Ovary (tissue), 1 donor: ENCODE measurements at regions not wholly inside any gene's neighbourhood (a gene's known extent, or its start where the extent isn't known, plus 50 kb on each side); places are given as distances from the start of the nearest gene placed in this dataset.

Experiments used
- EP300 ChIP-seq: sonication (generic); formaldehyde crosslinking; IDR thresholded peaks from one replicate; pipeline ENCODE4 v1.6.1; 2017; ENCODE audit warnings: antibody characterized with exemption
- POLR2A ChIP-seq: fragments of 450-650 bp; IDR thresholded peaks from one replicate; pipeline ENCODE4 v1.6.1; 2017; ENCODE audit warnings: antibody characterized with exemption, mild to moderate bottlenecking, moderate library complexity

DNA sequence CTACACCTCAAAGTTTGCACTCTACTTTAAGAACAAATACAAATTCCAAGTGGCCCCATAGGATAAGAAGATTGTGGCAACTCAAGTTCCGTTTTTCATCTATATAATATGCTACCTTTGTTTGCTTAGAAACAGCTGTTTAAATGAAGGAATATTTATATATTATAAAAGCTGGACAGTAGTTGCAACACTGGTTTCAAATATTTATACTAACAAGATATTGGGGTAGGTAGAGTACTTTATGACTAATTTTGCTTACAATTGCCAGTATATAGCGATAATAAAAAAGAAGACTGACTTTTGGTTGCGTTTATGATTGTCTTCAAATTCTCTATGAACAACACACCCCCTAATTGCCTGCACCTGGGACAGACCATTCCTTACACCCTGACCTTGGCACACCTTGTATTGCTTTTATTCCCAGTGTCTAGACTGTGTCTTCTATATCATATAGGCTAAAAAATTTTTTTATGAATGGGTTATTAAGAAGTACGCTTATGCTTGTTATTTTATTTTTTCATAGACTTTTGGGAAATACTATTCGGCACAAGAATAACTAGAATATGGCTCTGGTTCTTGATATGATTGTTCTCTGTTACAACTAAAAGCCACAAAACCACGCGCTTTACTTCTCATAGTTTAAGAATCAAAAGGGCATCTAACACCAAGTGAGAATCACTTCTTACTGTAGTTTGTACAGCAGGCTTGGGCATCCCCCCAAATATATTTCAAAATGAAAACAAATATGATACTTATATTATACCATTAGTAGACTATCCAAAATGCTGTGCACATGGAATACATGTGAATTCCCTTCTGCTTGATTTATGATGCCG lies 455.4 kb upstream of the DCN start:
- TF ChIP-seq POLR2A, result no peak
- TF ChIP-seq EP300, result no peak
